GM06990 (cell line): ENCODE measurements at regions not wholly inside any gene's neighbourhood (a gene's known extent, or its start where the extent isn't known, plus 50 kb on each side); places are given as distances from the start of the nearest gene placed in this dataset.

Experiments used
- DNase-seq: peaks from one replicate; pipeline ENCODE4 v3.0.0-alpha.2; 2011; ENCODE audit not compliant: insufficient read length; ENCODE audit errors: extremely low read depth
- H3K27me3 ChIP-seq: replicated peaks from 2 replicates; pipeline ENCODE4 v1.6.0; 2011; ENCODE audit warnings: low read length; ENCODE audit not compliant: control insufficient read depth, insufficient read depth
- H3K36me3 ChIP-seq: 2 replicates; pipeline ENCODE4 v1.5.1; 2011; ENCODE audit warnings: low read length; ENCODE audit not compliant: control insufficient read depth, insufficient read depth
- H3K4me3 ChIP-seq: replicated peaks from 2 replicates; pipeline ENCODE4 v1.5.1; 2011; ENCODE audit warnings: low read depth, mild to moderate bottlenecking, control low read depth, low read length
- CTCF ChIP-seq: IDR thresholded peaks from 2 replicates; pipeline ENCODE4 v1.5.1; 2011; ENCODE audit warnings: low read length, control low read depth, mild to moderate bottlenecking, inconsistent platforms; ENCODE audit not compliant: insufficient read depth, poor library complexity, severe bottlenecking

- no peak overlapping the region for H3K4me3 ChIP-seq
- H3K27me3 ChIP-seq = no peaks in the 10 kb centered on the region
- no peak for DNase-seq
- no peak for TF ChIP-seq CTCF
- no peaks in the 10 kb centered on the region for H3K36me3 ChIP-seq
Observed at GRCh38 chr12:42853370-42854140, 264.0 kb upstream of the PRICKLE1 start.

GRCh38 chr12:42846782-42847181 is 257.2 kb upstream of the PRICKLE1 start:
- no peak for TF ChIP-seq CTCF
- Histone ChIP-seq H3K4me3 (no peak overlapping the region), H3K27me3 (no peaks in the 10 kb centered on the region; the same call in 1 of the 2 replicates), H3K36me3 (no peaks in the 10 kb centered on the region)
- DNase-seq = no peak

- H3K36me3 ChIP-seq = no peaks in the 10 kb centered on the region
- DNase-seq = no peak
- no peak overlapping the region for H3K4me3 ChIP-seq
- no peaks in the 10 kb centered on the region for H3K27me3 ChIP-seq
- TF ChIP-seq CTCF = no peak
Observed at GRCh38 chr12:42834062-42834461, 244.5 kb upstream of the PRICKLE1 start.

- no peak for TF ChIP-seq CTCF
- Histone ChIP-seq H3K4me3 (no peak overlapping the region), H3K36me3 (no peaks in the 10 kb centered on the region), H3K27me3 (no peaks in the 10 kb centered on the region; the same call in 1 of the 2 replicates)
- no peak for DNase-seq
Observed at GRCh38 chr12:42828836-42829235, 239.3 kb upstream of the PRICKLE1 start.

- Histone ChIP-seq H3K4me3 (no peak overlapping the region), H3K27me3 (no peaks in the 10 kb centered on the region; the same call in 1 of the 2 replicates), H3K36me3 (no peaks in the 10 kb centered on the region)
- no peak for TF ChIP-seq CTCF
- DNase-seq = no peak
Observed at GRCh38 chr12:42824327-42824726, 234.8 kb upstream of the PRICKLE1 start.
